Skeletal muscle satellite cell (primary cell): ENCODE measurements at regions not wholly inside any gene's neighbourhood (a gene's known extent, or its start where the extent isn't known, plus 50 kb on each side); places are given as distances from the start of the nearest gene placed in this dataset.

Experiments used
- H3K27me3 ChIP-seq: 2 replicates; pipeline ENCODE4 v1.7.0; 2013; ENCODE audit warnings: low read length; ENCODE audit not compliant: control insufficient read depth, insufficient read depth
- H3K36me3 ChIP-seq: 2 replicates; pipeline ENCODE4 v1.7.0; 2013; ENCODE audit warnings: mild to moderate bottlenecking, control low read depth, low read length; ENCODE audit not compliant: insufficient read depth
- H3K4me1 ChIP-seq: 2 replicates; pipeline ENCODE4 v1.7.0; 2013; ENCODE audit warnings: low read length; ENCODE audit not compliant: control insufficient read depth, insufficient read depth
- H3K4me2 ChIP-seq: 2 replicates; pipeline ENCODE4 v1.7.0; 2013; ENCODE audit warnings: mild to moderate bottlenecking, low read length
- H3K4me3 ChIP-seq: 2 replicates; pipeline ENCODE4 v1.7.0; 2013; ENCODE audit warnings: low read length
- H3K9ac ChIP-seq: 2 replicates; pipeline ENCODE4 v1.7.0; 2013; ENCODE audit warnings: mild to moderate bottlenecking, low read depth, low read length, moderate library complexity
- H3K9me3 ChIP-seq: replicated peaks from 2 replicates; pipeline ENCODE4 v1.7.0; 2013; ENCODE audit warnings: mild to moderate bottlenecking, control low read depth, low read length

GRCh38 chr3:459311-459670, 262.7 kb downstream of the CHL1 start:
- Histone ChIP-seq H3K36me3 (no peaks in the 10 kb centered on the region), H3K4me1 (no peaks in the 10 kb centered on the region)

DNA sequence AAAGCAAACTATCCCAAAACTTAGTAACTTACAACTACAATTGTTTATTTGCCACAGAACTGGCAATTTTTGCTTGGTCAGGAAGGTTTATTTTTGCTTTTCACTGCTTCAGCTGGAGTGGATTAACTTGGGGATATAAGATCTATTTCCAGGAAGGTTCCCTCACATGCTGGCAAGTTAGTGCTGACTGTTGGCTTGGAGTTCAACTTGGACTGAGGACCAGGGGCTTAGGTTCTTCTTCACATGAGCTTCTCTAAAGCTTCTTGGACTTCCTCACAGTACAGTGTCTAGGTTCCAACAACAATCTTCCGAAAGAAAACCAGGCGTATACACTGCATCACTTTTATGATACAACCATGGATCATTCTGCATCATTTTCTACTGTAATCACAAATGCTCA, 264.4 kb downstream of the CHL1 start:
- no peak overlapping the region for H3K4me3 ChIP-seq
- no peaks in the 10 kb centered on the region for H3K4me1 ChIP-seq
- no peaks in the 10 kb centered on the region for H3K27me3 ChIP-seq
- no peaks in the 10 kb centered on the region for H3K9me3 ChIP-seq
- no peak overlapping the region for H3K9ac ChIP-seq
- no peaks in the 10 kb centered on the region for H3K36me3 ChIP-seq
- no peak overlapping the region for H3K4me2 ChIP-seq

More at GRCh38 chr3:459311-459670, 262.7 kb downstream of the CHL1 start:
- no peak overlapping the region for H3K9ac ChIP-seq
- no peak overlapping the region for H3K4me2 ChIP-seq
- H3K9me3 ChIP-seq = no peaks in the 10 kb centered on the region
- H3K27me3 ChIP-seq = no peaks in the 10 kb centered on the region
- no peak overlapping the region for H3K4me3 ChIP-seq

- H3K36me3 ChIP-seq = no peaks in the 10 kb centered on the region
- H3K4me2 ChIP-seq = no peak overlapping the region
- H3K27me3 ChIP-seq = no peaks in the 10 kb centered on the region
- no peak overlapping the region for H3K4me3 ChIP-seq
- no peaks in the 10 kb centered on the region for H3K9me3 ChIP-seq
- no peaks in the 10 kb centered on the region for H3K4me1 ChIP-seq
- H3K9ac ChIP-seq = no peak overlapping the region
Observed at GRCh38 chr3:462851-463250, 266.3 kb downstream of the CHL1 start.

- Histone ChIP-seq H3K9ac (no peak overlapping the region), H3K4me2 (no peak overlapping the region), H3K9me3 (no peaks in the 10 kb centered on the region), H3K4me1 (no peaks in the 10 kb centered on the region), H3K36me3 (no peaks in the 10 kb centered on the region), H3K4me3 (no peak overlapping the region), H3K27me3 (no peaks in the 10 kb centered on the region)
Observed at GRCh38 chr3:463252-464192, 267.0 kb downstream of the CHL1 start.

DNA sequence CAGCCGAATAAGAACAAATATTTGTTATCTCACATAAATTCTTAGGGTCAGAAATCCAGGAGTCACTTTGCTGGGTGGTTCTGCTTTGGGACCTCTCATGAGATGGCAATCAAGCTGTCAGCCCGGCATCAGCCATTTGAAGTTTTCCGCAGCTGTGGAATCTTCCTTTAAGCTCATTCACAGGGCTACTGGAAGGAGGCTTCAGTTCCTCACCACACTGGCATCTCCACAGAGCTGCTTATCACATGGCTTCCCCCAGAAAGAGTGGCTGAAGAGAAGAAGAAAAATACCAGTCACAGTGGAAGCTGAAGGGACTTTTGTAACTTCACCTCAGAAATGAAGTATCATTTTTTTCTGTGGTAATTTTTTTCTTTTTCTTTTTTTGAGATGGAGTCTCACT, 267.7 kb downstream of the CHL1 start:
- Histone ChIP-seq H3K9ac (no peak overlapping the region), H3K4me1 (no peaks in the 10 kb centered on the region)

DNA sequence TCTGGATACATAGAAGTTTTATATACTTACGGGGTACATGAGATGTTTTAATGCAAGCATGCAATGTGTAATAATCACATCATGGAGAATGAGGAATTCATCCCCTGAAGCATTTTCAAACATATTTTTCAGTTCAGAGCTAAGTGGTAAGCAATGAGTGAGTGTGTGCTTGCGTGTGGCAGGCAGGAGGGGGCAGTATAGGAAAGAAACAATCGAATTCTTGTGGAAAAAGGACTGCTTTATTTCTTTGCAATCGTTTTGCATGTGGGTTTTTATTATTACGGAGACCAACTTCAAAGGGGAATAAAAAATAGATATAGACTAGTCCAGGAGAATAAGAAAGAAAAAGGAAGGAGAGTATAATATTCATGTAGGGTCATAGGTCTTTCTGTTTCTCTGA, 271.6 kb downstream of the CHL1 start:
- Histone ChIP-seq H3K4me3 (no peak overlapping the region), H3K27me3 (no peaks in the 10 kb centered on the region), H3K9ac (no peak overlapping the region), H3K36me3 (no peaks in the 10 kb centered on the region), H3K9me3 (peaks cover 6% of the 10 kb centered on the region), H3K4me1 (no peaks in the 10 kb centered on the region), H3K4me2 (no peak overlapping the region)

More for the DNA sequence above, 267.7 kb downstream of the CHL1 start:
- no peaks in the 10 kb centered on the region for H3K9me3 ChIP-seq
- H3K36me3 ChIP-seq = no peaks in the 10 kb centered on the region
- no peaks in the 10 kb centered on the region for H3K27me3 ChIP-seq
- H3K4me3 ChIP-seq = no peak overlapping the region
- no peak overlapping the region for H3K4me2 ChIP-seq

GRCh38 chr3:473033-473800, 276.7 kb downstream of the CHL1 start:
- Histone ChIP-seq H3K4me2 (no peak overlapping the region), H3K9me3 (peaks cover 18% of the 10 kb centered on the region), H3K9ac (no peak overlapping the region), H3K4me3 (no peak overlapping the region), H3K36me3 (no peaks in the 10 kb centered on the region), H3K4me1 (no peaks in the 10 kb centered on the region), H3K27me3 (no peaks in the 10 kb centered on the region)

GRCh38 chr3:474828-475227, 278.3 kb downstream of the CHL1 start:
- Histone ChIP-seq H3K4me1 (no peaks in the 10 kb centered on the region), H3K4me2 (no peak overlapping the region), H3K9me3 (peaks cover 18% of the 10 kb centered on the region), H3K27me3 (no peaks in the 10 kb centered on the region), H3K36me3 (no peaks in the 10 kb centered on the region), H3K4me3 (no peak overlapping the region), H3K9ac (no peak overlapping the region)

DNA sequence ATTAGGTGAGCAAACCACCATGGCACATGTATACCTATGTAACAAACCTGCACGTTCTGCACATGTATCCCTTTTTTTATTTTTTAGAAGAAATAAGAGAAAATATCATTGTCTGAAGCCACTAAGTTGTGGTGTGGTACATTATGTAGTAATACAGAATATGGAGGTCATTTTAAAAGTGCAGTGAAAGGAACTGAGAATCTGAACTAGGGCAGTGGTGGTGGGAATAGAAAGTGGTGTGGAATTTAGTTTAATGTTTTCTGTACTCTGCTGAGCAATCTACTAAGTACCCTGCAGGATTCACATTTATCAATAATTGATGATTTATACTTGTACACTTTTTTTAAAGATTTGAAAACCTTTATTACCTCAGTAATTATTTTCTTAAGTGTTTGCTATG, 283.5 kb downstream of the CHL1 start:
- Histone ChIP-seq H3K9ac (no peak overlapping the region), H3K4me1 (no peaks in the 10 kb centered on the region), H3K27me3 (no peaks in the 10 kb centered on the region), H3K4me2 (no peak overlapping the region), H3K9me3 (peaks cover 12% of the 10 kb centered on the region), H3K36me3 (no peaks in the 10 kb centered on the region), H3K4me3 (no peak overlapping the region)

DNA sequence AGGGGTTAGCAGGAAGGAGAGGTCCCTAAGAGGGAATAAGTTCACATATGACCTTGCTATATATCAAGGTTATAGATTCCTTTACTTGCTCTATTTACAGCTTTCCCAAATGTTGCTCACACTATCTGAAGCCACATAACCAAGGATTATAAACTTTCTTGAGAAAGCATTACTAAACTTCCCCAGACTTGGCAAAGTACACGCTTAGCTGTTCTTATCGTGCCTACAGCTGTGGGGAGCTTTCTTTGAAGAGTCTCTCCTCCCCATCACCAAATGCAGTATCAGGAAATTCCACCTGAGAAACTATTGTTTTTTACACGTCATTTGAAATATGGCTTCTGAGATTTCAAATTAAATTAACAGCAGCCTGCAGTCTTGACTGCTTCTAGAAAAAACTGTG, 284.5 kb downstream of the CHL1 start:
- Histone ChIP-seq H3K27me3 (no peaks in the 10 kb centered on the region), H3K36me3 (no peaks in the 10 kb centered on the region), H3K4me1 (no peaks in the 10 kb centered on the region), H3K4me2 (no peak overlapping the region), H3K9me3 (peaks cover 12% of the 10 kb centered on the region), H3K4me3 (no peak overlapping the region), H3K9ac (no peak overlapping the region)

GRCh38 chr3:481680-482079, 285.1 kb downstream of the CHL1 start:
- H3K4me1 ChIP-seq = no peaks in the 10 kb centered on the region
- H3K27me3 ChIP-seq = no peaks in the 10 kb centered on the region
- H3K4me2 ChIP-seq = no peak overlapping the region
- H3K9ac ChIP-seq = no peak overlapping the region
- H3K36me3 ChIP-seq = no peaks in the 10 kb centered on the region
- no peak overlapping the region for H3K4me3 ChIP-seq
- peaks cover 7% of the 10 kb centered on the region for H3K9me3 ChIP-seq
